H1 (cell line): ENCODE measurements at regions not wholly inside any gene's neighbourhood (a gene's known extent, or its start where the extent isn't known, plus 50 kb on each side); places are given as distances from the start of the nearest gene placed in this dataset.

Source experiments
- CTCF ChIP-seq, 3 experiments: IDR thresholded peaks; 1 replicate in 2 of 3; 2 replicates in 1 of 3; pipeline versions ENCODE4 v1.5.1 to v1.6.1; 2011; ENCODE audit warnings: low read length in 3 of 3, mild to moderate bottlenecking in 3 of 3, inconsistent platforms in 2 of 3, low read depth in 1 of 3, moderate library complexity in 1 of 3; ENCODE audit not compliant: insufficient read depth in 1 of 3; ENCODE audit errors: control extremely low read depth in 1 of 3
- ZNF274 ChIP-seq: IDR thresholded peaks from 2 replicates; pipeline ENCODE4 v1.7.0; 2012; ENCODE audit warnings: low read length, borderline replicate concordance; ENCODE audit errors: extremely low read depth

GRCh38 chr18:22468554-22468891, 50.8 kb upstream of the CTAGE1 start:
- TF ChIP-seq ZNF274 (no peak), CTCF (IDR thresholded peaks at IDR 0.05; ENCODE audit: control extremely low read depth in 1 of 3, insufficient read depth in 1 of 3, low read depth in 1 of 3, low read length in 3 of 3) (no peak)
